ENCODE measurements at regions not wholly inside any gene's neighbourhood (a gene's known extent, or its start where the extent isn't known, plus 50 kb on each side); places are given as distances from the start of the nearest gene placed in this dataset.
"Not testable (repeated sequence)": the region's sequence is repeated elsewhere in the genome, so short reads cannot be mapped to it uniquely, and the experiment has no call there.

- Mint-ChIP-seq H3K27ac (no peak overlapping the region), H3K4me3 (no peak overlapping the region), H3K27me3 (no peaks in the 10 kb centered on the region), H3K4me1 (ENCODE audit: low read depth in 2 of 2) (no peaks in the 10 kb centered on the region), H3K9me3 (peaks cover 8 to 13% of the 10 kb centered on the region in 2 donors), H3K36me3 (ENCODE audit: insufficient read depth) (no peaks in the 10 kb centered on the region)
- ATAC-seq (replicated peaks): no peak
- DNase-seq: no peak
Observed at GRCh38 chr4:117550085-117550484, 464.7 kb upstream of the TRAM1L1 start.

- H3K36me3 Mint-ChIP-seq (ENCODE audit: insufficient read depth): no peaks in the 10 kb centered on the region
- no peak for ATAC-seq (replicated peaks)
- peaks cover 0 to 6% of the 10 kb centered on the region in 2 donors for H3K9me3 Mint-ChIP-seq
Observed at GRCh38 chr4:117560329-117560728, 474.0 kb upstream of the NDST3 start.

GRCh38 chr4:117574085-117574484 is 460.2 kb upstream of the NDST3 start:
- ATAC-seq (replicated peaks) (no peak), DNase-seq (no peak)
- no peak overlapping the region for H3K4me3 Mint-ChIP-seq
- no peak overlapping the region for H3K27ac Mint-ChIP-seq
- no peaks in the 10 kb centered on the region for H3K27me3 Mint-ChIP-seq
- H3K4me1 Mint-ChIP-seq (ENCODE audit: low read depth in 2 of 2): no peaks in the 10 kb centered on the region
- H3K36me3 Mint-ChIP-seq (ENCODE audit: insufficient read depth): no peaks in the 10 kb centered on the region
- H3K9me3 Mint-ChIP-seq: peaks cover 0 to 7% of the 10 kb centered on the region in 2 donors

More at GRCh38 chr4:117560329-117560728, 474.0 kb upstream of the NDST3 start:
- Mint-ChIP-seq H3K4me3 (no peak overlapping the region), H3K4me1 (ENCODE audit: low read depth in 2 of 2) (no peaks in the 10 kb centered on the region), H3K27ac (no peak overlapping the region), H3K27me3 (no peaks in the 10 kb centered on the region)
- DNase-seq: no peak

- Mint-ChIP-seq H3K36me3 (ENCODE audit: insufficient read depth) (no peaks in the 10 kb centered on the region), H3K9me3 (peaks cover 0 to 7% of the 10 kb centered on the region in 2 donors), H3K27ac (no peak overlapping the region), H3K4me3 (no peak overlapping the region), H3K4me1 (ENCODE audit: low read depth in 2 of 2) (no peaks in the 10 kb centered on the region), H3K27me3 (no peaks in the 10 kb centered on the region)
- no peak for DNase-seq
- peak; percentile 59 for ATAC-seq (replicated peaks)
Observed at GRCh38 chr4:117575850-117576249, 458.4 kb upstream of the NDST3 start.

GRCh38 chr4:117577686-117578311 is 456.5 kb upstream of the NDST3 start:
- ATAC-seq (replicated peaks) (no peak), DNase-seq (no peak)
- H3K27me3 Mint-ChIP-seq: no peaks in the 10 kb centered on the region
- no peaks in the 10 kb centered on the region for H3K4me1 Mint-ChIP-seq (ENCODE audit: low read depth in 2 of 2)
- no peak overlapping the region for H3K27ac Mint-ChIP-seq
- no peak overlapping the region for H3K4me3 Mint-ChIP-seq
- peaks cover 0 to 6% of the 10 kb centered on the region in 2 donors for H3K9me3 Mint-ChIP-seq
- H3K36me3 Mint-ChIP-seq (ENCODE audit: insufficient read depth): no peaks in the 10 kb centered on the region

- ATAC-seq (replicated peaks) (no peak), DNase-seq (no peak)
- Mint-ChIP-seq H3K4me1 (ENCODE audit: low read depth in 2 of 2) (no peaks in the 10 kb centered on the region), H3K27me3 (no peaks in the 10 kb centered on the region), H3K27ac (no peak overlapping the region), H3K4me3 (no peak overlapping the region), H3K36me3 (ENCODE audit: insufficient read depth) (no peaks in the 10 kb centered on the region), H3K9me3 (peaks cover 0 to 7% of the 10 kb centered on the region in 2 donors)
Observed at GRCh38 chr4:117588771-117589170, 445.5 kb upstream of the NDST3 start.

- Mint-ChIP-seq H3K4me3 (no peak overlapping the region), H3K36me3 (ENCODE audit: insufficient read depth) (no peaks in the 10 kb centered on the region), H3K4me1 (ENCODE audit: low read depth in 2 of 2) (no peaks in the 10 kb centered on the region), H3K27ac (no peak overlapping the region), H3K9me3 (peaks cover 5 to 7% of the 10 kb centered on the region in 2 donors), H3K27me3 (no peaks in the 10 kb centered on the region)
- no peak for DNase-seq
- no peak for ATAC-seq (replicated peaks)
Observed at GRCh38 chr4:117596917-117597480, 437.3 kb upstream of the NDST3 start.

GRCh38 chr4:117599393-117599792 is 434.9 kb upstream of the NDST3 start:
- H3K27ac Mint-ChIP-seq; DNase-seq; H3K9me3 Mint-ChIP-seq; H3K4me3 Mint-ChIP-seq; ATAC-seq (replicated peaks); H3K27me3 Mint-ChIP-seq; H3K36me3 Mint-ChIP-seq (ENCODE audit: insufficient read depth); H3K4me1 Mint-ChIP-seq (ENCODE audit: low read depth in 2 of 2): not testable (repeated sequence)

- H3K9me3 Mint-ChIP-seq; H3K4me1 Mint-ChIP-seq (ENCODE audit: low read depth in 2 of 2); DNase-seq; H3K36me3 Mint-ChIP-seq (ENCODE audit: insufficient read depth); H3K4me3 Mint-ChIP-seq; ATAC-seq (replicated peaks); H3K27ac Mint-ChIP-seq; H3K27me3 Mint-ChIP-seq: not testable (repeated sequence)
Observed at GRCh38 chr4:117600936-117601335, 433.4 kb upstream of the NDST3 start.

- H3K4me3 Mint-ChIP-seq: no peak overlapping the region
- no peaks in the 10 kb centered on the region for H3K4me1 Mint-ChIP-seq (ENCODE audit: low read depth in 2 of 2)
- peaks cover 6 to 14% of the 10 kb centered on the region in 2 donors for H3K9me3 Mint-ChIP-seq
- H3K27me3 Mint-ChIP-seq: no peaks in the 10 kb centered on the region
- ATAC-seq (replicated peaks) (no peak), DNase-seq (no peak)
- no peaks in the 10 kb centered on the region for H3K36me3 Mint-ChIP-seq (ENCODE audit: insufficient read depth)
- no peak overlapping the region for H3K27ac Mint-ChIP-seq
Observed at GRCh38 chr4:117610706-117611308, 423.5 kb upstream of the NDST3 start.

GRCh38 chr4:117621673-117622072 is 412.6 kb upstream of the NDST3 start:
- no peaks in the 10 kb centered on the region for H3K27me3 Mint-ChIP-seq
- ATAC-seq (replicated peaks) (no peak), DNase-seq (no peak)
- H3K4me3 Mint-ChIP-seq: no peak overlapping the region
- peaks cover 8 to 16% of the 10 kb centered on the region in 2 donors for H3K9me3 Mint-ChIP-seq
- H3K36me3 Mint-ChIP-seq (ENCODE audit: insufficient read depth): no peaks in the 10 kb centered on the region
- no peak overlapping the region for H3K27ac Mint-ChIP-seq
- H3K4me1 Mint-ChIP-seq (ENCODE audit: low read depth in 2 of 2): no peaks in the 10 kb centered on the region

- no peak overlapping the region for H3K27ac Mint-ChIP-seq
- no peak for ATAC-seq (replicated peaks)
Observed at GRCh38 chr4:117623326-117623725, 411.0 kb upstream of the NDST3 start.

GRCh38 chr4:117626664-117627063 is 407.6 kb upstream of the NDST3 start:
- Mint-ChIP-seq H3K4me1 (ENCODE audit: low read depth in 2 of 2) (no peaks in the 10 kb centered on the region), H3K4me3 (no peak overlapping the region), H3K27me3 (no peaks in the 10 kb centered on the region), H3K9me3 (peaks cover 6 to 8% of the 10 kb centered on the region in 2 donors), H3K27ac (no peak overlapping the region), H3K36me3 (ENCODE audit: insufficient read depth) (no peaks in the 10 kb centered on the region)
- ATAC-seq (replicated peaks) (no peak), DNase-seq (no peak)

More at GRCh38 chr4:117623326-117623725, 411.0 kb upstream of the NDST3 start:
- no peaks in the 10 kb centered on the region for H3K36me3 Mint-ChIP-seq (ENCODE audit: insufficient read depth)
- H3K27me3 Mint-ChIP-seq: no peaks in the 10 kb centered on the region
- H3K4me1 Mint-ChIP-seq (ENCODE audit: low read depth in 2 of 2): no peaks in the 10 kb centered on the region
- no peak overlapping the region for H3K4me3 Mint-ChIP-seq
- peaks cover 8 to 16% of the 10 kb centered on the region in 2 donors for H3K9me3 Mint-ChIP-seq
- DNase-seq: no peak

GRCh38 chr4:117634716-117635115 is 399.6 kb upstream of the NDST3 start:
- H3K36me3 Mint-ChIP-seq (ENCODE audit: insufficient read depth): no peaks in the 10 kb centered on the region
- peaks cover 0 to 2% of the 10 kb centered on the region in 2 donors for H3K9me3 Mint-ChIP-seq
- no peak for DNase-seq
- H3K27me3 Mint-ChIP-seq: no peaks in the 10 kb centered on the region
- H3K4me1 Mint-ChIP-seq (ENCODE audit: low read depth in 2 of 2): no peaks in the 10 kb centered on the region
- no peak for ATAC-seq (replicated peaks)
- H3K4me3 Mint-ChIP-seq: no peak overlapping the region
- H3K27ac Mint-ChIP-seq: no peak overlapping the region

Data from effector memory CD8-positive, alpha-beta T cell (primary cell).